HG02884 (cell line): ENCODE measurements at regions not wholly inside any gene's neighbourhood (a gene's known extent, or its start where the extent isn't known, plus 50 kb on each side); places are given as distances from the start of the nearest gene placed in this dataset.

Experiments
- ATAC-seq: cut with Tn5 transposase; IDR thresholded peaks from one replicate; pipeline ENCODE4 v1.9.1; 2021; ENCODE audit warnings: mild to moderate bottlenecking, moderate library complexity; ENCODE audit not compliant: unreplicated experiment

GRCh38 chr18:72197591-72197990 is 346.6 kb downstream of the CBLN2 start:
- ATAC-seq, result no peak

GRCh38 chr18:72194072-72194471 is 350.1 kb downstream of the CBLN2 start:
- no peak for ATAC-seq

- ATAC-seq, result no peak
Measured at GRCh38 chr18:72187956-72188355, 356.2 kb downstream of the CBLN2 start.

- peak; percentile 94 for ATAC-seq
Measured at GRCh38 chr18:72181241-72181764, 362.8 kb downstream of the CBLN2 start.

GRCh38 chr18:72180689-72181088 is 363.5 kb downstream of the CBLN2 start:
- peak; percentile 4 for ATAC-seq

- no peak for ATAC-seq
Measured at GRCh38 chr18:72174972-72175649, 369.0 kb downstream of the CBLN2 start.

- no peak for ATAC-seq
Measured at GRCh38 chr18:72171596-72171995, 372.5 kb downstream of the CBLN2 start.

GRCh38 chr18:72161691-72162090 is 382.5 kb downstream of the CBLN2 start:
- ATAC-seq, result no peak

GRCh38 chr18:72160510-72161445 is 383.4 kb downstream of the CBLN2 start:
- ATAC-seq, result peak; percentile 91

GRCh38 chr18:72155327-72155726 is 388.8 kb downstream of the CBLN2 start:
- no peak for ATAC-seq

GRCh38 chr18:72154926-72155325 is 389.2 kb downstream of the CBLN2 start:
- ATAC-seq, result no peak

- ATAC-seq, result no peak
Measured at GRCh38 chr18:72152935-72153334, 391.2 kb downstream of the CBLN2 start.

- ATAC-seq, result no peak
Measured at GRCh38 chr18:72147830-72148229, 396.3 kb downstream of the CBLN2 start.

- no peak for ATAC-seq
Measured at GRCh38 chr18:72140007-72140406, 404.1 kb downstream of the CBLN2 start.

- ATAC-seq, result no peak
Measured at GRCh38 chr18:72128649-72129048, 415.5 kb downstream of the CBLN2 start.

GRCh38 chr18:72122103-72122502 is 422.0 kb downstream of the CBLN2 start:
- no peak for ATAC-seq

- ATAC-seq, result no peak
Measured at GRCh38 chr18:72119082-72119481, 425.1 kb downstream of the CBLN2 start.

GRCh38 chr18:72114801-72115594 is 429.1 kb downstream of the CBLN2 start:
- ATAC-seq, result no peak

GRCh38 chr18:72107647-72108383 is 436.3 kb downstream of the CBLN2 start:
- peak; percentile 77 for ATAC-seq

GRCh38 chr18:72104851-72105250 is 439.3 kb downstream of the CBLN2 start:
- ATAC-seq, result no peak
